DND-41 (cell line): ENCODE measurements at regions not wholly inside any gene's neighbourhood (a gene's known extent, or its start where the extent isn't known, plus 50 kb on each side); places are given as distances from the start of the nearest gene placed in this dataset.

ENCODE experiments used
- ATAC-seq: fragments of 200-7000 bp; cut with Tn5 transposase; 3 replicates; pipeline ENCODE4 v1.9.1; 2021; ENCODE audit warnings: low read depth; ENCODE audit not compliant: insufficient read depth
- DNase-seq: peaks from one replicate; pipeline ENCODE4 v3.0.0-alpha.2; 2020
- H2AFZ ChIP-seq: 2 replicates; pipeline ENCODE4 v1.6.0; 2012; ENCODE audit warnings: low read depth, low read length
- H3K27ac ChIP-seq: 2 replicates; pipeline ENCODE4 v1.5.1; 2012; ENCODE audit warnings: low read length, inconsistent platforms
- H3K27me3 ChIP-seq: fragments of 200-600 bp; sonication (generic); 2 replicates; pipeline ENCODE4 v1.6.0; 2012; ENCODE audit warnings: low read length, mild to moderate bottlenecking, inconsistent platforms; ENCODE audit not compliant: insufficient read depth, poor library complexity
- H3K36me3 ChIP-seq: 2 replicates; pipeline ENCODE4 v1.5.1; 2012; ENCODE audit warnings: low read length, inconsistent platforms; ENCODE audit not compliant: insufficient read depth
- H3K4me1 ChIP-seq: 2 replicates; pipeline ENCODE4 v1.5.1; 2012; ENCODE audit warnings: mild to moderate bottlenecking, low read length; ENCODE audit not compliant: insufficient read depth
- H3K4me2 ChIP-seq: 2 replicates; pipeline ENCODE4 v1.6.0; 2012; ENCODE audit warnings: mild to moderate bottlenecking, moderate library complexity, low read length, inconsistent platforms; ENCODE audit not compliant: insufficient read depth
- H3K4me3 ChIP-seq, 2 experiments: fragments of 200-600 bp in 1 of 2; shearing (Covaris generic) in 1 of 2; 2 replicates each; pipeline ENCODE4 v1.5.1; 2012 to 2016; ENCODE audit warnings: inconsistent platforms in 2 of 2, low read length in 2 of 2, mild to moderate bottlenecking in 2 of 2, low read depth in 1 of 2, moderate library complexity in 1 of 2
- H3K79me2 ChIP-seq: 2 replicates; pipeline ENCODE4 v1.6.0; 2012; ENCODE audit warnings: low read length, inconsistent platforms; ENCODE audit not compliant: insufficient read depth
- H3K9ac ChIP-seq: 2 replicates; pipeline ENCODE4 v1.6.0; 2012; ENCODE audit warnings: low read depth, mild to moderate bottlenecking, inconsistent platforms, low read length, moderate library complexity
- H3K9me3 ChIP-seq: 2 replicates; pipeline ENCODE4 v1.5.1; 2012; ENCODE audit warnings: low read length, moderate library complexity, mild to moderate bottlenecking, inconsistent platforms; ENCODE audit not compliant: insufficient read depth, severe bottlenecking
- H4K20me1 ChIP-seq: 2 replicates; pipeline ENCODE4 v1.6.0; 2012; ENCODE audit warnings: low read length; ENCODE audit not compliant: insufficient read depth
- CTCF ChIP-seq: IDR thresholded peaks from 2 replicates; pipeline ENCODE4 v1.5.1; 2012; ENCODE audit warnings: borderline replicate concordance, low read length, moderate library complexity, mild to moderate bottlenecking; ENCODE audit not compliant: poor library complexity, severe bottlenecking; ENCODE audit errors: extremely low read depth
- EZH2 ChIP-seq: IDR thresholded peaks from 3 replicates; pipeline ENCODE4 v1.6.1; 2012; ENCODE audit warnings: borderline replicate concordance, low read depth, mild to moderate bottlenecking, moderate library complexity, low read length, inconsistent platforms; ENCODE audit not compliant: severe bottlenecking

DNA sequence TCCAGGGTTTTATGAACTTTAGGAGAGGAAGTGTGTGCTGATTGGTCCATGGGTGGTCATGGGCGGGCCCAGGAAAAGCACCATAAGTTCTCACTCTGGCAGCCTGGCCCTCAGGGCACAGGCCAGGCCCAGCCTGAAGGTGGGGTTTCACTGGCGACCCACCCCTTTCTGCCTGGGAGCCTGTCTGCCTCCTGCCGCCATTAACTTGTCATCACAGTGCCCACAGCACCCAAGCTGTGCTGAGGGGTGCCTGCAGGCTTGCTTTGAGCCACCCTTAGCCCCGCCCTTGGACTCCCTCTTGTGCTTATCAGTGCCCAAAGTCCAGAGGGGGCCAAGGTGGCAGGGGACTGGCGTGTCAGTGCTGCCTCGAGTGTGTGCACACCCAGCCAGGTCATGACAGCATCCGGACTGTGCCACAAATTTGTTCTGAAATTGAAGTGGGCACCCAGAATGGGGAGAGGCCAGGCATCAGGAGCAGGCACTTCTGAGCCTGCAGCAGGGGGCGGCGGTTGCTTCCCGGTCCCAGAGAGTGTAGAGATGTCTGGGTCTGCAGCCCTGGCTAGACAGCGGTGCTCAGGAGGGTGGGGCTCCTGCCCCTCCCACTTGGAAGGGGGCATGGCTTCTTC lies 455.6 kb downstream of the TMA16 start:
- Histone ChIP-seq H3K4me1 (no peaks in the 10 kb centered on the region), H3K79me2 (no peaks in the 10 kb centered on the region), H3K4me3 (no peak overlapping the region), H2AFZ (no peak overlapping the region), H3K4me2 (no peak overlapping the region), H3K9me3 (no peaks in the 10 kb centered on the region), H3K27ac (no peak overlapping the region), H3K27me3 (no peaks in the 10 kb centered on the region), H4K20me1 (no peaks in the 10 kb centered on the region), H3K36me3 (no peaks in the 10 kb centered on the region), H3K9ac (no peak overlapping the region)
- TF ChIP-seq EZH2 = no peak
- no peak for TF ChIP-seq CTCF
- DNase-seq (no peak), ATAC-seq (no peak)

DNA sequence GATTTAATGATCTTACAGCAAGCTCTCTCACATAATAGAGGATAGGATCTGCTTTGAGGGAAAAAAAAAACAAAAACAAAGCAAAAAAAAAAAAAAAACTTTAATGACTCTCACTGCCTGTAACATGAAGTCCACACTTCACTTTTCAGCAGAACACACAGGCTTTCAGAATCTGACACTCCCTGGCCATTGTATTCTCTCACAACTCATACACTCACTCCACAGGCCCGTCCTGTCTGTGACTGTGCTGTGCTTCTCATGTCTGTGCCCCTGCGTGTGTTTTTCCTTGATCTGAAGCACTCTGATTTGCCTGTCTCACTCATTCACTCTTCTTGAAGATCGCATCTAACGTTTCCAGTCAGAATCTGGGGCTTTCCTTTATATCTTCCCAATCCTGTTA lies 460.8 kb downstream of the TMA16 start:
- Histone ChIP-seq H3K4me2 (no peak overlapping the region), H3K27ac (no peak overlapping the region), H3K79me2 (no peaks in the 10 kb centered on the region), H3K4me1 (no peaks in the 10 kb centered on the region), H4K20me1 (no peaks in the 10 kb centered on the region), H3K36me3 (no peaks in the 10 kb centered on the region), H3K9ac (no peak overlapping the region), H3K4me3 (no peak overlapping the region), H2AFZ (no peak overlapping the region), H3K27me3 (no peaks in the 10 kb centered on the region), H3K9me3 (no peaks in the 10 kb centered on the region)
- TF ChIP-seq CTCF (no peak), EZH2 (no peak)
- DNase-seq (no peak), ATAC-seq (no peak)

DNA sequence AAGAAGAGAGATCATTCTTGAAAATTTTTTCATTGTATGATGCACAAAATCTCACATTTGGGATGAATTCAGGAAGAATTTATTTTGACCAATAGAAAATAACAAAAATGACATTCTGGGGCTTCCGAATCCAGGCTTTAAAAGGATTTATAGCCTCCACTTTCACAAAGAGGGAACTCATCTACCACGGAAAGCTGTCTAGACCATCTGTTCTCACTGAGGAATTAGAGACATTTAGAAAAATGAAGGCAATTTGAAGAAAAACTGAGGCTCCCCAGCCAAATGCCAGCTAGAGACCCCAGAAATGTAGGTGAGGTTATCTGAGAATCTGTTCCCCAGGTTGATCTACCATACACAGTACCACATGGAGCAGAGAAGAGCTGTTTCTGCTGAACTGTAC lies 464.3 kb downstream of the TMA16 start:
- no peak overlapping the region for H2AFZ ChIP-seq
- H3K4me2 ChIP-seq = no peak overlapping the region
- TF ChIP-seq EZH2 (no peak), CTCF (no peak)
- H3K79me2 ChIP-seq = no peaks in the 10 kb centered on the region
- no peak overlapping the region for H3K9ac ChIP-seq
- H3K36me3 ChIP-seq = no peaks in the 10 kb centered on the region
- DNase-seq = no peak
- no peaks in the 10 kb centered on the region for H3K27me3 ChIP-seq
- no peak overlapping the region for H3K27ac ChIP-seq
- no peak for ATAC-seq
- H4K20me1 ChIP-seq = no peaks in the 10 kb centered on the region
- no peak overlapping the region for H3K4me3 ChIP-seq
- H3K4me1 ChIP-seq = no peaks in the 10 kb centered on the region
- no peaks in the 10 kb centered on the region for H3K9me3 ChIP-seq

GRCh38 chr4:163959932-163960331 lies 465.4 kb downstream of the TMA16 start:
- no peaks in the 10 kb centered on the region for H4K20me1 ChIP-seq
- H3K4me1 ChIP-seq = no peaks in the 10 kb centered on the region
- no peaks in the 10 kb centered on the region for H3K9me3 ChIP-seq
- no peaks in the 10 kb centered on the region for H3K36me3 ChIP-seq
- H3K9ac ChIP-seq = no peak overlapping the region
- TF ChIP-seq EZH2 (no peak), CTCF (no peak)
- H3K4me2 ChIP-seq = no peak overlapping the region
- ATAC-seq (no peak), DNase-seq (no peak)
- H3K79me2 ChIP-seq = no peaks in the 10 kb centered on the region
- H3K4me3 ChIP-seq = no peak overlapping the region
- H3K27ac ChIP-seq = no peak overlapping the region
- no peaks in the 10 kb centered on the region for H3K27me3 ChIP-seq
- H2AFZ ChIP-seq = no peak overlapping the region
